Ishikawa (cell line): ENCODE measurements at regions not wholly inside any gene's neighbourhood (a gene's known extent, or its start where the extent isn't known, plus 50 kb on each side); places are given as distances from the start of the nearest gene placed in this dataset.

Source experiments
- CEBPB ChIP-seq: IDR thresholded peaks from 2 replicates; pipeline ENCODE4 v1.6.1; 2012
- CREB1 ChIP-seq: IDR thresholded peaks from 2 replicates; pipeline ENCODE4 v1.6.1; 2012; ENCODE audit warnings: low read depth
- EGR1 ChIP-seq: IDR thresholded peaks from 2 replicates; pipeline ENCODE4 v1.6.1; 2012
- EP300 ChIP-seq: IDR thresholded peaks from 2 replicates; pipeline ENCODE4 v1.6.1; 2012; ENCODE audit warnings: borderline replicate concordance
- FOXM1 ChIP-seq: IDR thresholded peaks from 2 replicates; pipeline ENCODE4 v1.6.1; 2012; ENCODE audit warnings: low read depth, borderline replicate concordance
- NFIC ChIP-seq: IDR thresholded peaks from 2 replicates; pipeline ENCODE4 v1.6.1; 2012
- RAD21 ChIP-seq: IDR thresholded peaks from 2 replicates; pipeline ENCODE4 v1.6.1; 2012; ENCODE audit warnings: low read depth
- REST ChIP-seq: IDR thresholded peaks from 2 replicates; pipeline ENCODE4 v1.6.1; 2012; ENCODE audit warnings: low read depth, mild to moderate bottlenecking
- TAF1 ChIP-seq: IDR thresholded peaks from 2 replicates; pipeline ENCODE4 v1.6.1; 2012; ENCODE audit warnings: low read depth, mild to moderate bottlenecking
- TCF12 ChIP-seq: IDR thresholded peaks from 2 replicates; pipeline ENCODE4 v1.6.1; 2012; ENCODE audit warnings: low read depth
- TEAD4 ChIP-seq: IDR thresholded peaks from 2 replicates; pipeline ENCODE4 v1.6.1; 2012
- YY1 ChIP-seq: IDR thresholded peaks from 2 replicates; pipeline ENCODE4 v1.6.1; 2012; ENCODE audit warnings: low read depth
- ZBTB7A ChIP-seq: IDR thresholded peaks from 2 replicates; pipeline ENCODE4 v1.6.1; 2012; ENCODE audit warnings: low read depth
- TF ChIP-seq, protein P1 (sequence below): IDR thresholded peaks from 2 replicates; pipeline ENCODE4 v1.6.1; 2012
- TF ChIP-seq, protein P2 (sequence below): IDR thresholded peaks from 2 replicates; pipeline ENCODE4 v1.6.1; 2012

DNA sequence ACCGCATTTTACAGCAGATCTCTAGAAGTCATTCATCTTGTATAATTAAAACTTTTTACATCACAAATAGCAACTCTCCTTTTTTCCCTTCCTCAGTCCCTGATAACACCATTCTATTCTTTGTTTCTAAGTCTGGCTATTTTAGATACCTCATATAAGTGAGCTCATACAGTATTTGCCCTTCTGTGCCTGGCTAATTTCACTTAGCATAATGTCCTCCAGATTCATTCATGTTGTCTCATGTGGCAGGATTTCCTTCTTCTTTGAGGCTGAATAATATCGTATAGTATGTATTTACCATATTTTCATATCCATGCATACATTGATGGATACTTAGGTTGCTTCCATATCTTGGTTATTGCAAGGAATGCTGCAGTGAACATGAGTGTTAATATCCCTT is 362.0 kb downstream of the RFC3 start:
- no peak for TF ChIP-seq ZBTB7A
- TF ChIP-seq EP300, result no peak

DNA sequence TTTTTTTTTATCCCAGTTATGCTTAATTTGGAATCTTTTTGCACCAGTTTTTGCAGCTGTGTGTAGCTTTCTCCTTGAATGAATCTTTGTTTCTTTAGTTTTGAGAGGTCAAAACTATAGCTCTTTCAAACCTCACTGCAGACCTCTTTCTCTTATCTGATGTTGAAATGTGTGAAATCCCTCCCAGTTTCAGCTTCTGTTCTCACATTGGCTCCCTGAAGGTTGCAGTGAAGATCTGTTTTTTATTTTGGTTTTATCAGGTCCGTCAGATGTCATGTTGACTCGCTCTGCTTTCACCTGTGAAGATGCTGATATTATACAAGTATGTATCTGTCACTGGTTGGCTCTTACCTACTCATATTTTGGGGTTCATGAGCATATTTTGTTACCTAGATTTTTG is 372.0 kb downstream of the RFC3 start:
- TF ChIP-seq FOXM1 (no peak), TEAD4 (no peak), CREB1 (no peak), NFIC (no peak), EP300 (no peak), YY1 (no peak), RAD21 (no peak), ZBTB7A (no peak), REST (no peak), CEBPB (no peak), EGR1 (no peak), TCF12 (no peak), TAF1 (no peak)
- TF ChIP-seq, protein P1, sequence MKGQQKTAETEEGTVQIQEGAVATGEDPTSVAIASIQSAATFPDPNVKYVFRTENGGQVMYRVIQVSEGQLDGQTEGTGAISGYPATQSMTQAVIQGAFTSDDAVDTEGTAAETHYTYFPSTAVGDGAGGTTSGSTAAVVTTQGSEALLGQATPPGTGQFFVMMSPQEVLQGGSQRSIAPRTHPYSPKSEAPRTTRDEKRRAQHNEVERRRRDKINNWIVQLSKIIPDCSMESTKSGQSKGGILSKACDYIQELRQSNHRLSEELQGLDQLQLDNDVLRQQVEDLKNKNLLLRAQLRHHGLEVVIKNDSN, result no peak
- TF ChIP-seq, protein P2, sequence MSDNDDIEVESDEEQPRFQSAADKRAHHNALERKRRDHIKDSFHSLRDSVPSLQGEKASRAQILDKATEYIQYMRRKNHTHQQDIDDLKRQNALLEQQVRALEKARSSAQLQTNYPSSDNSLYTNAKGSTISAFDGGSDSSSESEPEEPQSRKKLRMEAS, result no peak

DNA sequence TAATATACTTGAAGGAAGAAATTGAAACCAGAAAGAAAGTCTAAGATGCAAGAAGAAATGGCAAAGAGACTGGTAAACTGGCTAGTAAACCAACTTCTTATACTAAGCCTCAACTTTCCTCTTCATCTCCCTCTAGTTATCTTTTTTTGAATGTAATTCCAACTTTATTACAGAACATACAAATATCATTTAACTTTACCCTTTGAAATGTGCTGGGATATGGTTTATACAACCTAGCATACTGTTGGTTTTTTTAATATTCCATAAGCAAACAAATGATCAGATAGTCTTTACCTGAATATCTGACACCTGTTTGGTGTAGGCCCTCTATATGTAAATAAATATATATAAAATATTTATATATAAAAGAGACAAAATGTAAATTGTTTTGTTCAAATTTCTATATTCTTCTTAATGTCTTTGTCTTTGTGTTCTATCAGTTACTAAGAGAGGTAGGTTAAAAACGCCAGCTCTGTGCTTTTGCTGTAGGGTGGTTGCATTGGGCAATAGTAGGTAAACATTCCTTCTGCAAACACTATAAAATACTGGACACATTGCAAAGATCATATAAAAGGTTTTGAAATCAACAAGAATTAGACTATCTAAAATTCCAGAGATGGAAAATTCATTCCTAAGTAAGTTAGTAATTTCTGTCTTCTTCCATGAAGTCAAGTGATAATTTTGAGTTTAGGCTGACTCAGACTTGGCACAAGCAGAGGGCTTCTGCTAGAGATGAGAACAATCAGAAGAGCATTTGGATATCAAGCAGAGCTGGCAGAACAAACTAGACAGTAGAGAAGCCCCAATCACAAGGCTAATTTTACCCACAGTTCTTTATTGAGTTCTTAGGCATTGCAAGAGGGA is 383.3 kb downstream of the RFC3 start:
- TF ChIP-seq FOXM1 (no peak), CEBPB (no peak), TAF1 (no peak), EGR1 (no peak), EP300 (no peak)
- TF ChIP-seq, protein P1, result no peak

DNA sequence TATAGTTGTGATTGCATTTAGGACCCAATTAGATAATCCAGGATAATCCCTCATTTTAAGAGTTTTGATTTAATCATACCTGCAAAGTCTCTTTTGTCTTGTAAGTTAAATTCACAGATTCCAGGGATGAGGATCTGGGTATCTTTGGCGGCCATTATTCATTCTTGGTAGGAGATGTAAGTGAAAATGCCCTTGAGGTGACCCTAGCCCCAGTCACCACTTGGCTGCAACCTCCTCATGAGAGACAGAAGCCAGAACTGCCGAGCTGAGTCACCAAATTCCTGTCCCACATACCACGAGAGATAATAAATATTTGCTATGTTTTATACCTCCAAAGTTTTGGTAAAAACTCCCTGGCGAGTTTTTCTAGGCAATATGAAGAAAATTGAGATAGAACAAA is 389.4 kb downstream of the RFC3 start:
- TF ChIP-seq, protein P2, result no peak
- TF ChIP-seq, protein P1, result no peak
- no peak for TF ChIP-seq TEAD4
- no peak for TF ChIP-seq TCF12
- no peak for TF ChIP-seq RAD21
- TF ChIP-seq EGR1, result no peak
- TF ChIP-seq YY1, result no peak
- TF ChIP-seq ZBTB7A, result no peak
- TF ChIP-seq EP300, result no peak
- TF ChIP-seq CREB1, result no peak
- TF ChIP-seq TAF1, result no peak
- TF ChIP-seq REST, result no peak
- TF ChIP-seq NFIC, result no peak
- TF ChIP-seq FOXM1, result no peak
- no peak for TF ChIP-seq CEBPB

DNA sequence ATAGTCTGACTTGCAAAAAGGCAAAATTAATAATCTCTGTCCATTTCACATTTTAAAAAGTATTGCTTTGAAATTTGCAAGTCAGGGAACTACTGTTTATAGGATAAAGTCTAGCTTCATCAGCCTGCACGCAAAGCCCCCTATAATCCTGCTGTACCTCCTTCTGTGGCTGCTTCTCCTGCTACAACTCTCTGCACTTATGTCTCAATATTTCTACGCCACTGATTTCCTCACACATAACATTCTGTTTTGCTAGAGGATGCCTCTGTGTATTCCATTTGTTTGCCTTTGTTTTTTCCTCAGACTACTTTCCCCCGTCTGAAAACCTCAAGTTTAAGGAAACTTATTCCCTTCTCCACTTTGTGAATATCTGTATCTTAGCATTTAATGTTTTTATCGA is 389.9 kb downstream of the RFC3 start:
- TF ChIP-seq, protein P1, result no peak
- TF ChIP-seq ZBTB7A (no peak), TAF1 (no peak), EGR1 (no peak), FOXM1 (no peak), TCF12 (no peak), CEBPB (no peak), REST (no peak), RAD21 (no peak), YY1 (no peak), TEAD4 (no peak), NFIC (no peak), EP300 (no peak), CREB1 (no peak)
- TF ChIP-seq, protein P2, result no peak
